ENCODE measurements at regions not wholly inside any gene's neighbourhood (a gene's known extent, or its start where the extent isn't known, plus 50 kb on each side); places are given as distances from the start of the nearest gene placed in this dataset.

GRCh38 chr1:59124166-59124565 is 172.7 kb upstream of the FGGY start:
- no peak for DNase-seq
- Histone ChIP-seq H3K36me3 (no peaks in the 10 kb centered on the region), H3K4me3 (ENCODE audit: low read depth, low read length) (no peak overlapping the region), H3K27ac (no peak overlapping the region), H3K9me3 (ENCODE audit: severe bottlenecking) (no peaks in the 10 kb centered on the region), H3K27me3 (ENCODE audit: insufficient read depth, low read depth, severe bottlenecking) (no peaks in the 10 kb centered on the region)
- TF ChIP-seq CTCF (IDR thresholded peaks at IDR 0.05; ENCODE audit: low read depth, low read length) = no peak

GRCh38 chr1:59125154-59125553 is 171.7 kb upstream of the FGGY start:
- no peaks in the 10 kb centered on the region for H3K9me3 ChIP-seq (ENCODE audit: severe bottlenecking)
- DNase-seq = no peak
- no peaks in the 10 kb centered on the region for H3K27me3 ChIP-seq (ENCODE audit: insufficient read depth, low read depth, severe bottlenecking)
- TF ChIP-seq CTCF (IDR thresholded peaks at IDR 0.05; ENCODE audit: low read depth, low read length) = no peak
- no peak overlapping the region for H3K27ac ChIP-seq
- no peak overlapping the region for H3K4me3 ChIP-seq (ENCODE audit: low read depth, low read length)
- H3K36me3 ChIP-seq = no peaks in the 10 kb centered on the region

- Histone ChIP-seq H3K27me3 (ENCODE audit: insufficient read depth, low read depth, severe bottlenecking) (no peaks in the 10 kb centered on the region), H3K9me3 (ENCODE audit: severe bottlenecking) (no peaks in the 10 kb centered on the region), H3K4me3 (ENCODE audit: low read depth, low read length) (no peak overlapping the region), H3K36me3 (no peaks in the 10 kb centered on the region), H3K27ac (no peak overlapping the region)
- TF ChIP-seq CTCF (IDR thresholded peaks at IDR 0.05; ENCODE audit: low read depth, low read length) = no peak
- no peak for DNase-seq
Observed at GRCh38 chr1:59125676-59126320, 171.1 kb upstream of the FGGY start.

DNA sequence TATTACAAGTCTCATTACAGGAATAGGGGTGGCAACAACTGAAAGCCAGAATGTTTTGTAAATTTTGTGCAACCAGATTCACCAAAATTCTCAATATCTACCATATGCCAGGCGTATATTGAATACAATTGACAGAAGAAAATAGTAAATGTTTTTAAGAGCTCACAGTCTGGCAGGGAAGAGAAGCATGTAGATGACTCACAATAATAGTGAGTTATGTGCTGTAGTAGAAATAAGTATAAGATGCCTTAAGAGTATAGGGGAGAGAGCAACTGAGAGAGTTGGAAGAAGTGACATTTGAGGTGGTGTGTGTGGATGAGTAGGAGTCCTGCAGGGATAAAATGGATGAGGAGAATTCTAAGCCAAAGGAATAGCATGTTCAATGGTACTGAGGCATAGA is 170.5 kb upstream of the FGGY start:
- Histone ChIP-seq H3K27me3 (ENCODE audit: insufficient read depth, low read depth, severe bottlenecking) (no peaks in the 10 kb centered on the region), H3K27ac (no peak overlapping the region), H3K4me3 (ENCODE audit: low read depth, low read length) (no peak overlapping the region), H3K9me3 (ENCODE audit: severe bottlenecking) (no peaks in the 10 kb centered on the region), H3K36me3 (no peaks in the 10 kb centered on the region)
- TF ChIP-seq CTCF (IDR thresholded peaks at IDR 0.05; ENCODE audit: low read depth, low read length) = no peak
- DNase-seq = no peak

- Histone ChIP-seq H3K27ac (no peak overlapping the region), H3K4me3 (ENCODE audit: low read depth, low read length) (no peak overlapping the region), H3K9me3 (ENCODE audit: severe bottlenecking) (no peaks in the 10 kb centered on the region), H3K27me3 (ENCODE audit: insufficient read depth, low read depth, severe bottlenecking) (no peaks in the 10 kb centered on the region), H3K36me3 (no peaks in the 10 kb centered on the region)
- no peak for TF ChIP-seq CTCF (IDR thresholded peaks at IDR 0.05; ENCODE audit: low read depth, low read length)
- no peak for DNase-seq
Observed at GRCh38 chr1:59128239-59128736, 168.6 kb upstream of the FGGY start.

DNA sequence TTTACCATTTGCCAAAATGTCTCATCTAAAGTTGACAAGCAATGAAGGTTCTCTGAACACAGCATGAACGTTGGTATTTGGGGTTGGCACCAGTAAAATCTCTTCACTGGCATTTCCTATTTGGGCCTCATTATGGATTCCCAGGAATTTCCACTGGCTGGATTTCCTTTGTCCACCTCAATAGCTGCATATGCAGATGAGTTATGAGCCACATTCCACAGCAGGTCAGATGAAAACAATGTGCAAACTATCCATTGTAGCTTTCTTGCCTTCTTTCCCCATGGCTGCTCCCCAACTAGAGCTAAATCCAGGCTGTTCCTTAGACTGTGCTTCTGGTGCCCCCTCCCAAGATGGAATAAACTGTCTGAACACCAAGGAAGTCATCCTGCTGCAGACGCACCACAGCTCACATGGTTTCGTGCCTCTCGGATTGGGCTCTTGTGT is 168.1 kb upstream of the FGGY start:
- H3K36me3 ChIP-seq = no peaks in the 10 kb centered on the region
- H3K27me3 ChIP-seq (ENCODE audit: insufficient read depth, low read depth, severe bottlenecking) = no peaks in the 10 kb centered on the region
- H3K27ac ChIP-seq = no peak overlapping the region
- DNase-seq = no peak
- no peak for TF ChIP-seq CTCF (IDR thresholded peaks at IDR 0.05; ENCODE audit: low read depth, low read length)
- no peaks in the 10 kb centered on the region for H3K9me3 ChIP-seq (ENCODE audit: severe bottlenecking)
- no peak overlapping the region for H3K4me3 ChIP-seq (ENCODE audit: low read depth, low read length)
